Ishikawa (cell line): ENCODE measurements at regions not wholly inside any gene's neighbourhood (a gene's known extent, or its start where the extent isn't known, plus 50 kb on each side); places are given as distances from the start of the nearest gene placed in this dataset.
A peak's percentile ranks its signal among the peaks of the same experiment; 100 is the strongest.

Experiments
- CEBPB ChIP-seq: IDR thresholded peaks from 2 replicates; pipeline ENCODE4 v1.6.1; 2012
- CREB1 ChIP-seq: IDR thresholded peaks from 2 replicates; pipeline ENCODE4 v1.6.1; 2012; ENCODE audit warnings: low read depth
- EGR1 ChIP-seq: IDR thresholded peaks from 2 replicates; pipeline ENCODE4 v1.6.1; 2012
- EP300 ChIP-seq: IDR thresholded peaks from 2 replicates; pipeline ENCODE4 v1.6.1; 2012; ENCODE audit warnings: borderline replicate concordance
- FOXM1 ChIP-seq: IDR thresholded peaks from 2 replicates; pipeline ENCODE4 v1.6.1; 2012; ENCODE audit warnings: low read depth, borderline replicate concordance
- NFIC ChIP-seq: IDR thresholded peaks from 2 replicates; pipeline ENCODE4 v1.6.1; 2012
- RAD21 ChIP-seq: IDR thresholded peaks from 2 replicates; pipeline ENCODE4 v1.6.1; 2012; ENCODE audit warnings: low read depth
- TAF1 ChIP-seq: IDR thresholded peaks from 2 replicates; pipeline ENCODE4 v1.6.1; 2012; ENCODE audit warnings: low read depth, mild to moderate bottlenecking
- TCF12 ChIP-seq: IDR thresholded peaks from 2 replicates; pipeline ENCODE4 v1.6.1; 2012; ENCODE audit warnings: low read depth
- TEAD4 ChIP-seq: IDR thresholded peaks from 2 replicates; pipeline ENCODE4 v1.6.1; 2012
- USF1 ChIP-seq: IDR thresholded peaks from 2 replicates; pipeline ENCODE4 v1.6.1; 2012
- YY1 ChIP-seq: IDR thresholded peaks from 2 replicates; pipeline ENCODE4 v1.6.1; 2012; ENCODE audit warnings: low read depth
- ZBTB7A ChIP-seq: IDR thresholded peaks from 2 replicates; pipeline ENCODE4 v1.6.1; 2012; ENCODE audit warnings: low read depth
- TF ChIP-seq, protein P1 (sequence below): IDR thresholded peaks from 2 replicates; pipeline ENCODE4 v1.6.1; 2012
- TF ChIP-seq, protein P2 (sequence below): IDR thresholded peaks from 2 replicates; pipeline ENCODE4 v1.6.1; 2012; ENCODE audit warnings: low read depth, mild to moderate bottlenecking

- TF ChIP-seq TAF1 (no peak), NFIC (no peak), TCF12 (no peak), FOXM1 (no peak), EGR1 (no peak), TEAD4 (no peak), CREB1 (no peak)
- TF ChIP-seq, protein P1, sequence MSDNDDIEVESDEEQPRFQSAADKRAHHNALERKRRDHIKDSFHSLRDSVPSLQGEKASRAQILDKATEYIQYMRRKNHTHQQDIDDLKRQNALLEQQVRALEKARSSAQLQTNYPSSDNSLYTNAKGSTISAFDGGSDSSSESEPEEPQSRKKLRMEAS, result no peak
These were observed 60.2 kb downstream of the GLUL start for GRCh38 chr1:182331387-182331786.

DNA sequence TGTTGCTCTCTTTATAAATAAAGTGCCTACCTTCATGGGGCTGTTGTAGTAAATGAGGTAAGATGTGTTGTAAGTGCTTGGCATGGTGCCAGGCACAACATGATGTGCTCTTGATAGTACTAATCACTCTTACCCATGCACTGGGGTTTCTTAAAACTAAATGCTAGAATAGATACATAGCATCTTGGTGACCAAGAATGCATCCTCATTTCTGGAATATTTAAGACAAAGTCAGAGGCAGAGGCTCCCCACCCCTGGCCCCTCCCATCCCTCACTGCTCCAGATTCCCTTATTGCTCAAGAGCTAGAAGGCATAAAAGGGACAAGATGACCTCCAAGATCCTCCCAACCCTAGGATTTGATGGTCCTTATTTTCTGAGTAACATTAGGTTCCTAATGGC is 61.3 kb downstream of the GLUL start:
- TF ChIP-seq TCF12, result no peak
- TF ChIP-seq NFIC, result peak; percentile 56; the same call in 1 of the 2 replicates

GRCh38 chr1:182329471-182329870 is 62.1 kb downstream of the GLUL start:
- TF ChIP-seq TAF1 (no peak), EGR1 (no peak), RAD21 (no peak), TEAD4 (no peak), NFIC (no peak), USF1 (no peak)

GRCh38 chr1:182328591-182328990 is 63.0 kb downstream of the GLUL start:
- no peak for TF ChIP-seq FOXM1
- TF ChIP-seq TEAD4, result no peak
- TF ChIP-seq NFIC, result no peak
- no peak for TF ChIP-seq RAD21
- no peak for TF ChIP-seq EGR1
- no peak for TF ChIP-seq ZBTB7A
- no peak for TF ChIP-seq USF1
- TF ChIP-seq, protein P1, result no peak
- TF ChIP-seq TAF1, result no peak
- no peak for TF ChIP-seq CREB1
- TF ChIP-seq TCF12, result no peak
- no peak for TF ChIP-seq EP300
- no peak for TF ChIP-seq CEBPB

DNA sequence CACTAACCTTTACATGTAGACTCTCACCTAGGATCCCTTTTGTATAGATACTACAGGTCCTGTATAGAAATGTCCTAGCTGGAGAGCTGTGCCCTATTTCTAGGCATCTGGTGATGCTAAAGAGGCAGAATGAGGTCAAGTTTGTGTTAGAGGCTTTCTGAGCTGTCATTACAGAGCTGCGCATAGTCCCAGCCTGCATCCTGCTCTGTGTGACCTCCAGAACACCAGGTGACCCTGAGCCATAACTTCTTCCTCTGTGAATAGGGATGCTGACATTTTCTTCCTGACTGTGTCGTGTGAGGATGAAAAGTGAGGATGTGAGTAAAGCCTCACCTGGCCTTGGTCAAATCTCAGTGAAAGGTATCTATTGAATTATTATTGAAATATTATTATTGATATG is 66.3 kb downstream of the GLUL start:
- TF ChIP-seq, protein P1, result no peak

- no peak for TF ChIP-seq EP300
- TF ChIP-seq USF1, result no peak
- TF ChIP-seq CREB1, result no peak
- TF ChIP-seq ZBTB7A, result no peak
- TF ChIP-seq CEBPB, result no peak
- TF ChIP-seq RAD21, result no peak
- TF ChIP-seq TCF12, result no peak
- TF ChIP-seq YY1, result no peak
- TF ChIP-seq FOXM1, result no peak
- no peak for TF ChIP-seq TAF1
- TF ChIP-seq TEAD4, result no peak
- no peak for TF ChIP-seq EGR1
- TF ChIP-seq, protein P1, result no peak
- TF ChIP-seq NFIC, result no peak
- TF ChIP-seq, protein P2, sequence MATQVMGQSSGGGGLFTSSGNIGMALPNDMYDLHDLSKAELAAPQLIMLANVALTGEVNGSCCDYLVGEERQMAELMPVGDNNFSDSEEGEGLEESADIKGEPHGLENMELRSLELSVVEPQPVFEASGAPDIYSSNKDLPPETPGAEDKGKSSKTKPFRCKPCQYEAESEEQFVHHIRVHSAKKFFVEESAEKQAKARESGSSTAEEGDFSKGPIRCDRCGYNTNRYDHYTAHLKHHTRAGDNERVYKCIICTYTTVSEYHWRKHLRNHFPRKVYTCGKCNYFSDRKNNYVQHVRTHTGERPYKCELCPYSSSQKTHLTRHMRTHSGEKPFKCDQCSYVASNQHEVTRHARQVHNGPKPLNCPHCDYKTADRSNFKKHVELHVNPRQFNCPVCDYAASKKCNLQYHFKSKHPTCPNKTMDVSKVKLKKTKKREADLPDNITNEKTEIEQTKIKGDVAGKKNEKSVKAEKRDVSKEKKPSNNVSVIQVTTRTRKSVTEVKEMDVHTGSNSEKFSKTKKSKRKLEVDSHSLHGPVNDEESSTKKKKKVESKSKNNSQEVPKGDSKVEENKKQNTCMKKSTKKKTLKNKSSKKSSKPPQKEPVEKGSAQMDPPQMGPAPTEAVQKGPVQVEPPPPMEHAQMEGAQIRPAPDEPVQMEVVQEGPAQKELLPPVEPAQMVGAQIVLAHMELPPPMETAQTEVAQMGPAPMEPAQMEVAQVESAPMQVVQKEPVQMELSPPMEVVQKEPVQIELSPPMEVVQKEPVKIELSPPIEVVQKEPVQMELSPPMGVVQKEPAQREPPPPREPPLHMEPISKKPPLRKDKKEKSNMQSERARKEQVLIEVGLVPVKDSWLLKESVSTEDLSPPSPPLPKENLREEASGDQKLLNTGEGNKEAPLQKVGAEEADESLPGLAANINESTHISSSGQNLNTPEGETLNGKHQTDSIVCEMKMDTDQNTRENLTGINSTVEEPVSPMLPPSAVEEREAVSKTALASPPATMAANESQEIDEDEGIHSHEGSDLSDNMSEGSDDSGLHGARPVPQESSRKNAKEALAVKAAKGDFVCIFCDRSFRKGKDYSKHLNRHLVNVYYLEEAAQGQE, result no peak
These were observed 73.9 kb downstream of the GLUL start for GRCh38 chr1:182317611-182318161.

GRCh38 chr1:182315167-182315556 is 76.4 kb downstream of the GLUL start:
- TF ChIP-seq YY1 (no peak), CEBPB (no peak), FOXM1 (no peak), USF1 (no peak), NFIC (no peak), TAF1 (no peak), EGR1 (no peak), EP300 (no peak), CREB1 (no peak), TCF12 (no peak), ZBTB7A (no peak), RAD21 (no peak)
- TF ChIP-seq, protein P1, result no peak
- TF ChIP-seq, protein P2, result no peak
